ENCODE measurements at regions not wholly inside any gene's neighbourhood (a gene's known extent, or its start where the extent isn't known, plus 50 kb on each side); places are given as distances from the start of the nearest gene placed in this dataset.

DNA sequence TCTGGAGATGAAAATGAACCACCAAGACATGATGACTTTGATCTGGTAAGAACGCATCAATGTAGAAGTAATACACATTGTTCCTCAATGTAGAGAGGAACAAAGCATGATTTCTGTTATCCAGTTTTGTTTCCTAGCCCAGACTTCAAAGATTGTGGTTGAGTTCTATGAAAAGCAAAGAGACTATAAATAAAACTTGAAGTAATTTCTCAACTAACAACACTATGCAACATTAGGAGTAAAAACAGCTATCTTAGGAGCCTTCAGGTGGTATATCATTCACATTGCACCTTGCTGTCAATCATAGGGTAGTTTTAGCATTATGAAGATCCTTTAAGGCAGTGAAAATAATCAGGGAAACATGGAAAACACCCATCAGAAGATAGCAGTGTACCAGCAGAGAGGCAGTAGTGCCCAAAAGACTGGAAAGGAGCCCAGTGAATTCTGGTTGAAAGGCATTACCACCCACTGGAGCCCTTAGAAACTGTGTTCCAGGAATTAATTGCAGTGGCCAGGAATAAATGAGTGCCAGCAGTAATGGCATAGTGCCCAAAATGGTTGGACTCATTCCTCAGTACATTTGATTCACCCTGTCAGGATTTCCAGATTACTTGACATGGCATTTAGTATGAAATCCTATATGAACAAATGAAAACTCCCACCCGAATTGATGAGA is 300.7 kb upstream of the CXXC4 start:
- no peak for DNase-seq (ENCODE audit: low read depth)

DNA sequence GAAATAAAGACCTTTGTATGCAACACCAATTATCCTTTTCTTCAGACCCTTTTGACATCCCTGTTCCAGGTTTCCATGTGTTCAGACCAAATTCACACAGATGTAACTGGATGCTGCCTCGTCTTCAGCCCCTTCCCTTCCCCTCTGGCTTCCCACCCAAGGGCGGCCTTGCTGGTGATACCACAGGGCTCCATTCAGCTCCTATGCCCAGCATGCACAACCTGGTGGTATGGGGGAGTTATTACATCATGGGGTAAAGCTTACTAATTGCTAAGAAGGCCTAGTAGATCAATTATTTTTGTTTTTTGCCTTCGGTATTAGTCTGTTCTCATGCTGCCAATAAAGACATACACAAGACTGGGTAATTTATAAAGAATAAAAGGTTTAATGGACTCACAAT is 317.0 kb upstream of the CXXC4 start:
- no peak for DNase-seq (ENCODE audit: low read depth)

DNA sequence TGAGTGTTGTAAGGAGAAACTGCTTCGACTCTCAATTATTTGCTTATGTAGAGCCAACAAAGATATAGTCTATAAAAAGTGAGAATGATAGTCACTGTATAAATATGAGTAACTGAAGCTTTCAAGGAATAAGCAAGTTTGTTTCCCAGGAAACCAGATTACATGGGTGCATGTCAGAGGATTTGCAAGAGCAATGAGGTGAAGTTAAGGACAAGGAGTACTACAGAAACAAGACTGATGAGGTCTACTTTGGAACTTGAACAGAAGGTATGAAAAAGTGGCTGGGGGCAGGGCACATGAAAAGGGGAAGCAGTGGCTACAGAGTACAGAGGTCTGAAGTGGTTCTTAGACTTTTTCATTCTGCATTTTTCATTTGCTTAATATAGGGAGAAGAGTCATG is 321.0 kb upstream of the CXXC4 start:
- no peak for DNase-seq (ENCODE audit: low read depth)

DNA sequence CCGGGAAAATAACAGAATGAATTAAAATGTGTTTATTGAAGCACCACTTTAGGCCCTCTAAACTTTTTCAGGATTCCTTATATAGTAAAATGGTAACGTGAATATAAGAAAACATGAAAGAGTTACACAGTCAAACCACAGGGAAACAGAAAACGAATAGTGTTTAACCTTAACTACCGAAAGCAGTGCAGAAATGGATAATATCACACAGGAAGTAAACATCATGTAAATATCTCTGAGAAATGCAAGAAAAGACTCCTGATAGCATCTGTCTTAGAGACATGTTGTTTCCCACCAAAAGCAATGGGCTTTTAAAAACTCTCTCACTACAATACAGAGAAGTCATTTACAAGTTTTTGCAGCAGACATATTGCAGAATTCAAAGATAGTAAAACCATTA is 323.9 kb upstream of the CXXC4 start:
- no peak for DNase-seq (ENCODE audit: low read depth)

DNA sequence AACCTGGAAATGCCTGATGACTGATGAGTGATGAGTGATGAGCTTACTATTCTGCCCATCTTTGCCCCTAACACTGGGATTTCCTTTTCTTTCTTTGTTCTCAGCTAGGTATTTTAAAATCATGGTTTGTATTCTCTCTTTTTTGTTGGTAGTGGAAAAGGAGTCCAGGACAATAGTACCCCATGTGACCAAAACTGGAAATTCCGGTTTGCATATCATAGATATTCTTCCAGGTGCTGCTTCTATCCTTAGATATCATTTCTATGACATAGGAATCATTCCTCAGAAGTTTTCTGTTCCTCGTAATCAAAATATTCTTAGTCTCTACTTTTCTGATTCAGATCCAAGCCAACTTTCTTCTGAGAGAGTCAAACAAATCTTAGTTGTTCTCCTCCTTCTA is 320.5 kb upstream of the TET2 start:
- DNase-seq (ENCODE audit: low read depth), result no peak

- DNase-seq (ENCODE audit: low read depth), result no peak
Measured at GRCh38 chr4:104829761-104830160, 316.9 kb upstream of the TET2 start.

GRCh38 chr4:104848597-104849225 is 298.0 kb upstream of the TET2 start:
- no peak for DNase-seq (ENCODE audit: low read depth)

- peak; percentile 0 for DNase-seq (ENCODE audit: low read depth)
Measured at GRCh38 chr4:104859601-104860237, 287.0 kb upstream of the TET2 start.

- peak; percentile 63 for DNase-seq (ENCODE audit: low read depth)
Measured at GRCh38 chr4:104860238-104861123, 286.2 kb upstream of the TET2 start.

- no peak for DNase-seq (ENCODE audit: low read depth)
Measured at GRCh38 chr4:104866809-104867208, 279.9 kb upstream of the TET2 start.

GRCh38 chr4:104868533-104868932 is 278.1 kb upstream of the TET2 start:
- DNase-seq (ENCODE audit: low read depth), result no peak

DNA sequence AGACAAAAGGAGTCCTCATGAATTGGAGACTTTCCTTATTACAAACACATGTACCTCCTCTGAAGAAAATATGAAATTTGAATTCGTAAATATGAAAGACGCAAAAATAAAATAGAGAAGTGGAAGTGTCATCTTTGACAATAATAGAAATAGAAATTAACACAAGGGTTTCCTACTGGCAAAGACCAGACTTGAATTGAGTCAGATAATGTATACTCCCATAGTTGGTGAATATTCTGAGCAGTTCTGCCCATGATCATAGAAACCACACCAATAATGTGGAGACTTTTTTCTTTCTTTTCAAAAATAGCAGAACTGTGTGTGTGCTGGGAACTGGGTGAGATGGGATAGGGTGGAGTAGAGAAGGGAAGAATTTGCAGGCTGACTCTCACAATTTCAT is 277.7 kb upstream of the TET2 start:
- no peak for DNase-seq (ENCODE audit: low read depth)

- no peak for DNase-seq (ENCODE audit: low read depth)
Measured at GRCh38 chr4:104869831-104870230, 276.8 kb upstream of the TET2 start.

GRCh38 chr4:104870495-104871233 is 276.0 kb upstream of the TET2 start:
- no peak for DNase-seq (ENCODE audit: low read depth)

DNA sequence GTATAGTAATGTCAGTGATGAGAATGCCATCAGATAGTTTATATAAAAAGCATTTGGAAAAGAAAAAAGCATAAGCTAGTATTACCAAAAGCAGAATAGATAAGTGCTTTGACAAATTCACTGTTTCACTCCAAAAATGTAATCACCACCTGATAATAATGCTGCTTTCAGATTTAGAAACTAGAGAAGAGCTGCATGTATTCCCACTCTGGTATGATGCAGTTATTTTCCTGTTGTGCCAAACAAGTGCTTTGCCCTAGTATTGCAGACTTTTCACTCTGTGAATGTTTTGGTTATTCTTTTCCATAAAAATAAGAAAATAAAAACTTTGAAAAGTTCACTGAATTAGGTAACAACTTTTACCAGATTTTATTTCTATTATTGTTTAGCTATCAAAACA is 267.7 kb upstream of the TET2 start:
- no peak for DNase-seq (ENCODE audit: low read depth)

DNA sequence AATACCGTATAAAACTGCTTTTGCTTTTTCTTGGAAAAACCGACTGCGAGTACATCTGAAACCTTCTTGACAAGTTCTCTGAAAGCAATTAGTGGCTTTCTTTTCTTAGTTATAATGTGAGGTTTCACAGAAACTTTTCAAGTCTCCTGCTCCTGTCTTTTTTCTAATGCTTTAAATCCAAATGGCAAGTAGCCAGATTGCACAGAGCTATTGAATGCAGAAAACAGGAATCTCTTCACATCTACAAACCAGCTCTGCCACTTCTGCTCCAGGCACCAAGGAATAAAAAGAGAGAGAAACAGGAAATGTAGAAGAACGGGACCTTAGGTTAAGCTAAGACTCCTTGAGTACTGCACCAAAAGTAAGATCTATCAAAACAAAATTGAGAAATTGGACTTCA is 267.3 kb upstream of the TET2 start:
- no peak for DNase-seq (ENCODE audit: low read depth)

DNA sequence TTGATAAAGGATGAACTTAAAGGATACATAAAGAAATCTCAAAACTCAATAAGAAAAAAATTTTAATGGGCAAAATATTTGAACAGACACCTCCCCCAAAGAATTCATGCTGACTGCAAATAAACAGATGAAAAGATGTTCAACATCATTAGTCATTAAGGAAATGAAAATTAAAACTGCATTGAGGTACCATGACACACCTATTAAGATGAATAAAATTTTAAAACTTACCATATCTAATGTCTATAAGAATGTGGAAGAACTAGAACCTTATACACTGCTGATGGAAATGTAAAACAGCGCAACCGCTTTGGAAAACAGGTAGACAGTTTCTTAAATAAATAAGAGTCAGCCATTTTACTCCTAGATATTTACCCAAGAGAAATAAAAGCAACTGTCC is 266.8 kb upstream of the TET2 start:
- no peak for DNase-seq (ENCODE audit: low read depth)

DNA sequence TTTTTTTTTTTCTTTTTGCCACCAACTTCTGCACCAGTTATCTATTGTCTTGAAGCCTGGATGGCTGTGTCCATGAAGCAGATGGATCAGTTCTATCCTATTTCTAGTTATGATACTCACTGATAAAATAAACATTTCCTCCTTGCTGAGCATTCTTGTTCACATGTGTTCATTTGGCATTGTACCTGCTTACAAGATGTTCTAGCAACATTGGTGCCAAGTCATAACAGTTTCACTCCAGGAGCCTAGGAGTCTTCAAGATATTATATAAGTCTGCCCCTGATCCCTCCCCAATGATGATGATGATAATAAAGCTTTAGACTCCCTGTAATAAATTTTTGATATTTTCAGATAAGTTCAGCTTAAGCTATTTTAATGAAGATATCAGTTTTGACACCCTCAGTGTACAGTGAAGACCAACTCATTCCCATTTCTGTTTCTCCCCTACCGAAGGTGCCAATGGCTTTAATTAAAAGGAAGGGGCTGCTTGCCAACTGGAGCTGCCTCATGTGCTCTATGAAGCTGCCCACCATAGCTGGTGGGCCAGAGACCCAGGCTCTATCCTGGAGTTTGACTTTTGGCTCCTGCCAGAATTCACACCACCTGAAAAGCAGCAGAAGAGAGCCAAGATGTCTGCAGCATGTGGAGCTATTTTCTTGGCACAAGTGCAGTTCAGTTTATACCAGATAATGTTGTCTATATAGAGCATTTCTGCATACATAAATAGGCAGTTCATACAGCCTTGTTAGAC is 265.4 kb upstream of the TET2 start:
- DNase-seq (ENCODE audit: low read depth), result no peak

GRCh38 chr4:104890598-104891275 is 255.9 kb upstream of the TET2 start:
- DNase-seq (ENCODE audit: low read depth), result no peak
